Body of pancreas (tissue), 4 donors: ENCODE measurements at regions not wholly inside any gene's neighbourhood (a gene's known extent, or its start where the extent isn't known, plus 50 kb on each side); places are given as distances from the start of the nearest gene placed in this dataset.

Source experiments
- CTCF ChIP-seq, 7 experiments: fragments of 450-650 bp in 4 of 7; fragments of 200-600 bp in 3 of 7; sonication (generic) in 3 of 7; IDR thresholded peaks; one replicate each; pipeline ENCODE4 v1.5.1; 2016 to 2019; ENCODE audit warnings: antibody characterized with exemption in 7 of 7
- POLR2A ChIP-seq, 3 donors: fragments of 450-650 bp; IDR thresholded peaks; one replicate each; pipeline ENCODE4 v1.6.1; 2016; ENCODE audit warnings: antibody characterized with exemption in 3 of 3, mild to moderate bottlenecking in 2 of 3

- TF ChIP-seq CTCF (IDR thresholded peaks at IDR 0.05) (no peak), POLR2A (IDR thresholded peaks at IDR 0.05) (no peak)
These were observed 301.4 kb downstream of the UACA start for GRCh38 chr15:70461992-70462391.
